ENCODE measurements at regions not wholly inside any gene's neighbourhood (a gene's known extent, or its start where the extent isn't known, plus 50 kb on each side); places are given as distances from the start of the nearest gene placed in this dataset.

DNA sequence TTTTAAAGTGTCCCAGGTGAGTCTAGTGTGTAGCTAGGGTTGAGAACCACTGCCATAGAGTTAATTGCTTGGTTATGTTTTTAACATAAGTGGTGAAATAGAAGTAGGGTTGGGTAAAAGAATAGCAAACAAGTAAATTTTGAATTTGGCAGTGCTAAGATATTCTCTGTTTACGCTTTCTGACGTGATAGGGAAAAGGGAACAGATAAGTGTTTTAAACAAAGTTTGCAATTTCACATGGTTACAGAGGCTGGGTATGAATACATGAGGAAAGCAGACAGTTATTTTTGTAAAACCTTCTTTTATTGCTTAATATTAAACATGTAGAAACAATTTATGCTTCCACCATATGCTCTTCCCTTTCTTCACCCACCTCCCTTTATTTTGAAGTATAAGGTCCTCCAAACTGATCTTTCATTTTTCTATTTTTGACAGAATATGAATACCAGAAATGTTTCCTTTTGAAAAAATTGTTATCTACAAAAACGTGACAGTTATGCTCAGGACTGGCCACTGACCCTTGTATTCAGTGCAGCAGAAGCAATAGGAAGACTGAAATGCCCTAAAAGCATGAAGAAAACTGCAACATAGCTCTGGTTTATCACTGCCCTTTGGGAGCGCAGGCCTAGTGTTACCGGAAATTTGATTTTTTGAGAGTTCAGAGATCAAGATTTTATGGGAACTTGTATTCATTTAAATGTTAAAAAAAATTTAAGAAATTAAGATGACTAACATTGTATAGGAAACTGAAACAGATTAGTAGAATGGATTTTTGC, 214.4 kb upstream of the ARSJ start:
- FAIRE-seq (no peak), DNase-seq (ENCODE audit: insufficient read length, low spot score) (no peak)
- TF ChIP-seq SPI1 (IDR thresholded peaks at IDR 0.05; ENCODE audit: low read depth, low read length) (no peak), TAF1 (IDR thresholded peaks at IDR 0.05; ENCODE audit: low read depth, low read length) (no peak), POU2F2 (IDR thresholded peaks at IDR 0.05; ENCODE audit: low read depth, low read length) (no peak), POLR2A (IDR thresholded peaks at IDR 0.05; ENCODE audit: low read depth, low read length) (no peak), POLR2AphosphoS5 (IDR thresholded peaks at IDR 0.05; ENCODE audit: low read depth, low read length) (no peak), PAX5 (IDR thresholded peaks at IDR 0.05; ENCODE audit: insufficient read depth, low read length, severe bottlenecking) (no peak)

DNA sequence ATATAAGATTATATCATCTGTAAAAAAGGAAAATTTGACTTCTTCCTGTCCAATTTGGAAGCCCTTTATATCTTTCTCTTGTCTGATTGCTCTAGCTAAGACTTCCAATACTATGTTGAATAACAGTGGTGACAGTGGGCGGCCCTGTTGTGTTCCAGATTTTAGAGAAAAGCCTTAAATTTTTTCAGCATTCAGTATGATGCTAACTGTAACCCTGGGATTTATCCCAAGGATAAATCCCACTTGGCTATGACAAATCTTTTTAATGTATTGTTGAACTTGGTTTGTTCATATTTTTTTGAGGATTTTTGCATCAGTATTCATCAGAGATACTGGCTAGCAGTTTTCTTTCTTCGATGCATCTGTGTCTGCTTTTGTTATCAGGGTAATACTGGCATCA, 217.2 kb upstream of the ARSJ start:
- DNase-seq (ENCODE audit: insufficient read length, low spot score) (no peak), FAIRE-seq (no peak)
- TF ChIP-seq POLR2AphosphoS5 (IDR thresholded peaks at IDR 0.05; ENCODE audit: low read depth, low read length) (no peak), TAF1 (IDR thresholded peaks at IDR 0.05; ENCODE audit: low read depth, low read length) (no peak), PAX5 (IDR thresholded peaks at IDR 0.05; ENCODE audit: insufficient read depth, low read length, severe bottlenecking) (no peak), POLR2A (IDR thresholded peaks at IDR 0.05; ENCODE audit: low read depth, low read length) (no peak), SPI1 (IDR thresholded peaks at IDR 0.05; ENCODE audit: low read depth, low read length) (no peak), POU2F2 (IDR thresholded peaks at IDR 0.05; ENCODE audit: low read depth, low read length) (no peak)

DNA sequence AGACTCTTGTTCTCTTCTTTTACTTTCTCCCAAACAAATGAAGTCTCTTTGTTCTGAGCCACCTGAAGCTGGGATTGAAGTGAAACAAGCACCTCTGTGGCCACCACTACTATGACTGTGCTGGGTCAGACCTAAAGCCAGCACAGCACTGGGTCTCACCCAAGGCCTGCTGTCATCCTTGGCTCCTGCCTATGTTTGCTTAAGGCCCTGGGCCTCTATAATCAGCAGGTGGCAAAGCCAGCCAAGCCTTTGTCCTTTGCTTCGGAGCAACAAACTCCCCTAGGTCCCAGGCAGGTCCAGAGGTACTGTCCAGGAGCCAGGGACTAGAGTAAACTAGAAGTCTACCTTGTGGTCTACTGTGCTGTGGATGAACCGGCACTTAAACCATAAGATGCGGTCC, 220.6 kb upstream of the ARSJ start:
- TF ChIP-seq POU2F2 (IDR thresholded peaks at IDR 0.05; ENCODE audit: low read depth, low read length) (no peak), POLR2AphosphoS5 (IDR thresholded peaks at IDR 0.05; ENCODE audit: low read depth, low read length) (no peak), PAX5 (IDR thresholded peaks at IDR 0.05; ENCODE audit: insufficient read depth, low read length, severe bottlenecking) (no peak), POLR2A (IDR thresholded peaks at IDR 0.05; ENCODE audit: low read depth, low read length) (no peak), TAF1 (IDR thresholded peaks at IDR 0.05; ENCODE audit: low read depth, low read length) (no peak), SPI1 (IDR thresholded peaks at IDR 0.05; ENCODE audit: low read depth, low read length) (no peak)
- DNase-seq (ENCODE audit: insufficient read length, low spot score) (no peak), FAIRE-seq (no peak)

DNA sequence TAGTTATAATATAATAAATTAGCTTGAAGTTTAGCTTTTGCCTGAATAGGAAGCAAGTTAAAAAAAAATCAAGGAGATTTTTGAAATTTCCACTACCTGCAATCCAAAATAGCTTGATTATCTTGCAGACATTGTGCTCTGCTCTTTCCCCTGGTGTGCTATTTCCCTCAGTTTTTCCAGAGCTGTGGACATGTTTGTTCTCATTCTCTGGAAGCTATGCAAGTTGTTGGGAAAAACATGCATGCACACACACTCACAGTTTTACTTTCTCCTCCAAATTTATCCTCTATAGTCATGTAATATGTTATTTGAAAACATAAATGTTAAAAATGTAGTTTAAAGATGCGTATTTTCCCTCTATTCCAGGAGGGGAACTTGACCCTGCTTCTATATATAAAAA, 225.8 kb upstream of the ARSJ start:
- no peak for FAIRE-seq
- TF ChIP-seq SPI1 (IDR thresholded peaks at IDR 0.05; ENCODE audit: low read depth, low read length) (no peak), PAX5 (IDR thresholded peaks at IDR 0.05; ENCODE audit: insufficient read depth, low read length, severe bottlenecking) (no peak), TAF1 (IDR thresholded peaks at IDR 0.05; ENCODE audit: low read depth, low read length) (no peak), POU2F2 (IDR thresholded peaks at IDR 0.05; ENCODE audit: low read depth, low read length) (no peak), POLR2A (IDR thresholded peaks at IDR 0.05; ENCODE audit: low read depth, low read length) (no peak), POLR2AphosphoS5 (IDR thresholded peaks at IDR 0.05; ENCODE audit: low read depth, low read length) (no peak)
- no peak for DNase-seq (ENCODE audit: insufficient read length, low spot score)

DNA sequence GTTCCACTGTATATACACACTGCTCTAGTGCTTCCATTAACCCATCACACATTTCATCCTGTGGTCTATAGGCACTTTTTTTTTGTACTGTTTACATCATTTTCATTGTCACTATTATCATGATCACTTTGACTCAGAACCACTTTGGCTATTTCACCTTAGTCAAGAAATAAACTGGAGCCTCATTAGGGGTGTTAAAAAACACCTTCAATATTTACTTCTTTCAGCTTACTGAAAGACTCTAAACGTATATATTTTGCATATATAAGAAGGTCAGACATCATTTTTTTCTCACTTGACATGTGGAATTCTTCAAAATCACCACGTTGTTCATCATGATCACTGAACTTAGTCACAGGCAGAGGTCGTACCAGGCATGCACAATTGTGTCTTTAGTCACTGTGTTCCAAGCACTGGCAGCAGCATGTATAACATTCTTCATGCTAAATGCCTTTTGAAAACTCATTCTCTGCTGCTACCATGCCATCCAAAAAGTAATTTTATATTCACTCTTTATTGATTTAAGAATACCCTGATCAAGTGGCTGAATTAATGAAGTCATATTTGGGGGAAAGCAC, 229.2 kb upstream of the ARSJ start:
- FAIRE-seq (no peak), DNase-seq (ENCODE audit: insufficient read length, low spot score) (no peak)
- no peak for TF ChIP-seq POLR2AphosphoS5 (IDR thresholded peaks at IDR 0.05; ENCODE audit: low read depth, low read length)
- TF ChIP-seq POLR2A (IDR thresholded peaks at IDR 0.05; ENCODE audit: low read depth, low read length), result no peak
- TF ChIP-seq SPI1 (IDR thresholded peaks at IDR 0.05; ENCODE audit: low read depth, low read length), result no peak

DNA sequence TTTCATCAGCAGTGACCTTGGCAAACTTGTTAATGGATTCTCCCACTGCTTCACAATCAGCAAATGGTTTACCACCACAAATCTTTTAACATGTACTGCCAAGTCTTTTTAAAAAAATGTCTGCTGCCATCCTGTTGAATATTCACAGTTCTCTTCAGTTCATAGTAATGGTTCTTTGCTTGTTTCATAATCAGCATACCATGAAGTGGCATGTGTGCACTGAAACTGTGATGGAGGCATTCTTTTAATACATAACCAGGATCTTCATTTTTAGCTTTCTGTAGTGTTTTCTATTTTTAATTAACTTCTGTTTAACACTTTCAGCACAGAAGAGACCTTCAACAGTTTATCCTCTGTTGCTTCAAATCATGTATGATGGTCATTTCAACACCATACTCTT, 230.1 kb upstream of the ARSJ start:
- TF ChIP-seq TAF1 (IDR thresholded peaks at IDR 0.05; ENCODE audit: low read depth, low read length) (no peak), POU2F2 (IDR thresholded peaks at IDR 0.05; ENCODE audit: low read depth, low read length) (no peak), POLR2A (IDR thresholded peaks at IDR 0.05; ENCODE audit: low read depth, low read length) (no peak), SPI1 (IDR thresholded peaks at IDR 0.05; ENCODE audit: low read depth, low read length) (no peak), PAX5 (IDR thresholded peaks at IDR 0.05; ENCODE audit: insufficient read depth, low read length, severe bottlenecking) (no peak), POLR2AphosphoS5 (IDR thresholded peaks at IDR 0.05; ENCODE audit: low read depth, low read length) (no peak)
- no peak for FAIRE-seq
- DNase-seq (ENCODE audit: insufficient read length, low spot score), result no peak

DNA sequence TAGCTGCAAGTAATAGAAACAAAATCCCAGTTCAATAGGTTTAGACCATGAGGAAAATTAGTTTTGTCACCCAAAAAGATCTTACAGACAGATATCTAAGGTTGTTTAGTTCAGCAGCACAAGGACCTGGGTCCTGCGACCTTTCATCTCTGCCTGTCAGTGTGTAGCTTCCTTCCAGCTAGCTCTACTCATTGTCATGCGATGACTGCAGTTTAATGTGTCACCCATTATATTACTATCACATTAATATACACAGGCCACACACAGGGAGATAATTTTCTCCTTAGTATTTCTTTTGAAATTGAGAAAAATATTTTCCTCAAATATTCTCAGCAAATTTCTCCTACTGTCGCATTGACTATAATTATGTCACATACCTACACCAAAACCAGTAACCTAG, 232.1 kb upstream of the ARSJ start:
- TF ChIP-seq SPI1 (IDR thresholded peaks at IDR 0.05; ENCODE audit: low read depth, low read length), result no peak
- no peak for TF ChIP-seq TAF1 (IDR thresholded peaks at IDR 0.05; ENCODE audit: low read depth, low read length)
- TF ChIP-seq PAX5 (IDR thresholded peaks at IDR 0.05; ENCODE audit: insufficient read depth, low read length, severe bottlenecking), result no peak
- TF ChIP-seq POLR2A (IDR thresholded peaks at IDR 0.05; ENCODE audit: low read depth, low read length), result no peak
- TF ChIP-seq POU2F2 (IDR thresholded peaks at IDR 0.05; ENCODE audit: low read depth, low read length), result no peak
- FAIRE-seq, result no peak
- no peak for DNase-seq (ENCODE audit: insufficient read length, low spot score)

DNA sequence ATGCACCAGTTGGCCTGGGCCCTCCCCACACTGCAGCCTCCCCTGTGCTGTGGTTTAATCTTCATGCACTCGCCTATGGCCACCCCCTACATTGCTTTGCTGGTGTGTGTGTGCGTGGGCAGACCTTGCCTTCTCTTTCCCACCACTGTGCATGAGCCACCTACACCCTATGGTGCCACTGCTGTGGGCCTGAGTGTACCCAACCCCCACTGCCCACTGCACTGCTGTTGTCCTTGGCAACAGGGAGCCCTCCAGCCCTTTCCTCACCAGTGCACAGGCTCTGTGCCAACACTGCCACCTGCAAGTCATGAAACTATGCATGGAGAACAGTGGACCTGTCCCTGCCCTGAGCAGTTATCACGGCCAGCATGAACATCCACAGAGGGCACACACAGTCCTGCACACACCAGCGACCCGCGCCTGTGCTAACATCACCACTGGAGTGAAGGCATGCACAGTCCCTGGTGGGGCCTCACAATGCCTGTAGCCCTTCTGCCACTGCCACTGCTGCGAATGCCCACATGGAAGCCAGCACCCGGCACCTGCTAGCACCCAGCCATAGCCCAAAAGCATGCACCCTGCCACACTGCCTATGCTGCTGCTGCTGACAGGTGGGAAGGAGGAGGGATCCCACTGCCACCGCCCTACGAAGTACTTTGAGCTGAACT, 237.8 kb upstream of the ARSJ start:
- DNase-seq (ENCODE audit: insufficient read length, low spot score) (no peak), FAIRE-seq (no peak)
- no peak for TF ChIP-seq TAF1 (IDR thresholded peaks at IDR 0.05; ENCODE audit: low read depth, low read length)
- TF ChIP-seq SPI1 (IDR thresholded peaks at IDR 0.05; ENCODE audit: low read depth, low read length), result no peak
- no peak for TF ChIP-seq POU2F2 (IDR thresholded peaks at IDR 0.05; ENCODE audit: low read depth, low read length)
- TF ChIP-seq POLR2AphosphoS5 (IDR thresholded peaks at IDR 0.05; ENCODE audit: low read depth, low read length), result no peak
- TF ChIP-seq PAX5 (IDR thresholded peaks at IDR 0.05; ENCODE audit: insufficient read depth, low read length, severe bottlenecking), result no peak
- TF ChIP-seq POLR2A (IDR thresholded peaks at IDR 0.05; ENCODE audit: low read depth, low read length), result no peak

DNA sequence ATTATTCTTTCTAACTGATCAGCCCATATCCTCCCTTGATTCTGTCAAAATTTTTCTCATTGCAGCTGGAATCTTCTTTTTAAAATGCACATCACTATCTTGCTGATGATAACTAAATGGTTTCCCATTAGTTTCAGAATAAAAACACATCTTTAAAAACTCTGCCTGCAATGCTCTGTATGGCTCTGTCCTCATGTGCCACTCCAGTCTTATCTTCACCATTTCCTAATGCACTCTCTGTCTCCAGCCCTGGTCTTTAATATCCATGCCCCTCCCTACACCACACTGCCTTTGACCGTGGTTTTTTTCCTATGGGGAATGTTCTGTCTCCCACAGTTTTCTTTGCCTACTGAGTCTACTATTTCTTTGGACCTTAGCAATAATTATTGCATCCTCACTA, 244.1 kb upstream of the ARSJ start:
- TF ChIP-seq POLR2AphosphoS5 (IDR thresholded peaks at IDR 0.05; ENCODE audit: low read depth, low read length) (no peak), SPI1 (IDR thresholded peaks at IDR 0.05; ENCODE audit: low read depth, low read length) (no peak), POLR2A (IDR thresholded peaks at IDR 0.05; ENCODE audit: low read depth, low read length) (no peak), POU2F2 (IDR thresholded peaks at IDR 0.05; ENCODE audit: low read depth, low read length) (no peak), PAX5 (IDR thresholded peaks at IDR 0.05; ENCODE audit: insufficient read depth, low read length, severe bottlenecking) (no peak), TAF1 (IDR thresholded peaks at IDR 0.05; ENCODE audit: low read depth, low read length) (no peak)
- FAIRE-seq (no peak), DNase-seq (ENCODE audit: insufficient read length, low spot score) (no peak)

All from GM12891 (cell line).